Effector CD4-positive, alpha-beta T cell (primary cell): ENCODE measurements at regions not wholly inside any gene's neighbourhood (a gene's known extent, or its start where the extent isn't known, plus 50 kb on each side); places are given as distances from the start of the nearest gene placed in this dataset.
"Not testable (repeated sequence)": the region's sequence is repeated elsewhere in the genome, so short reads cannot be mapped to it uniquely, and the experiment has no call there.

ENCODE experiments used
- DNase-seq: peaks from one replicate; pipeline ENCODE4 v3.0.0-alpha.2; 2020

GRCh38 chr3:153567011-153567410 is 405.0 kb downstream of the RAP2B start:
- no peak for DNase-seq

- no peak for DNase-seq
Observed at GRCh38 chr3:153567556-153567955, 405.5 kb downstream of the RAP2B start.

GRCh38 chr3:153570481-153570880 is 408.5 kb downstream of the RAP2B start:
- DNase-seq = not testable (repeated sequence)

GRCh38 chr3:153572165-153572564 is 410.1 kb downstream of the RAP2B start:
- DNase-seq = no peak

- DNase-seq = no peak
Observed at GRCh38 chr3:153572654-153573053, 410.6 kb downstream of the RAP2B start.

- DNase-seq = no peak
Observed at GRCh38 chr3:153573481-153573880, 411.5 kb downstream of the RAP2B start.

- DNase-seq = no peak
Observed at GRCh38 chr3:153574445-153574844, 412.4 kb downstream of the RAP2B start.

- DNase-seq = no peak
Observed at GRCh38 chr3:153577059-153577736, 415.2 kb downstream of the RAP2B start.

GRCh38 chr3:153578046-153578445 is 416.0 kb downstream of the RAP2B start:
- no peak for DNase-seq

GRCh38 chr3:153590051-153590450 is 428.0 kb downstream of the RAP2B start:
- no peak for DNase-seq

GRCh38 chr3:153591561-153592245 is 429.7 kb downstream of the RAP2B start:
- no peak for DNase-seq

GRCh38 chr3:153595186-153595815 is 433.3 kb downstream of the RAP2B start:
- no peak for DNase-seq

- no peak for DNase-seq
Observed at GRCh38 chr3:153596401-153596800, 434.4 kb downstream of the RAP2B start.

GRCh38 chr3:153599685-153600084 is 437.7 kb downstream of the RAP2B start:
- DNase-seq = no peak

- no peak for DNase-seq
Observed at GRCh38 chr3:153600896-153601295, 438.9 kb downstream of the RAP2B start.

- DNase-seq = no peak
Observed at GRCh38 chr3:153601374-153601853, 439.4 kb downstream of the RAP2B start.

GRCh38 chr3:153602801-153603200 is 440.8 kb downstream of the RAP2B start:
- DNase-seq = no peak

GRCh38 chr3:153614140-153614539 is 452.1 kb downstream of the RAP2B start:
- no peak for DNase-seq

GRCh38 chr3:153614563-153614962 is 452.5 kb downstream of the RAP2B start:
- DNase-seq = no peak

- DNase-seq = no peak
Observed at GRCh38 chr3:153615863-153616262, 453.8 kb downstream of the RAP2B start.

GRCh38 chr3:153617463-153617862 is 455.4 kb downstream of the RAP2B start:
- DNase-seq = no peak

GRCh38 chr3:153618176-153618575 is 456.1 kb downstream of the RAP2B start:
- no peak for DNase-seq

GRCh38 chr3:153619268-153619667 is 457.2 kb downstream of the RAP2B start:
- DNase-seq = no peak

GRCh38 chr3:153621953-153622352 is 459.9 kb downstream of the RAP2B start:
- DNase-seq = no peak
